K562 (cell line): ENCODE measurements at regions not wholly inside any gene's neighbourhood (a gene's known extent, or its start where the extent isn't known, plus 50 kb on each side); places are given as distances from the start of the nearest gene placed in this dataset.

Source experiments
- ATAC-seq: fragments of 200-7000 bp; cut with Tn5 transposase; 3 replicates; pipeline ENCODE4 v1.9.1; 2020; ENCODE audit warnings: moderate library complexity
- BruUV-seq: library from RNA; stranded (reverse); fragments of 400-500 nt; replicated peaks from 2 replicates; lab custom pipeline; 2021; lab: Mats Ljungman, UMichigan
- CTCF ChIA-PET: fragments of 300-600 bp; formaldehyde crosslinking; extraction: SDS; loops from one replicate; lab custom pipeline; 2021; ENCODE audit warnings: low intra/inter-chr PET ratio; lab: Yijun Ruan, JAX
- POLR2A ChIA-PET: fragments of 300-600, 350-650 bp; sonication (Branson Sonifier 250); formaldehyde crosslinking; extraction: SDS; loops from one replicate; lab custom pipeline; 2021; ENCODE audit warnings: antibody characterized with exemption, inconsistent platforms; lab: Yijun Ruan, JAX
- DNase-seq, 4 experiments: peaks; one replicate each; pipeline versions ENCODE4 v3.0.0 to v3.0.0-alpha.2; 2011 to 2018; ENCODE audit warnings: low spot score in 3 of 4, mixed read lengths in 3 of 4; ENCODE audit errors: extremely low read depth in 1 of 4
- FAIRE-seq: peaks from 2 replicates; lab custom pipeline; 2011; peaks lifted over from hg19 to GRCh38; lab: Jason Lieb, UNC
- H2AFZ ChIP-seq: 2 replicates; pipeline ENCODE4 v1.6.0; 2011; ENCODE audit warnings: low read depth, low read length, control low read depth, inconsistent platforms
- H3K27ac ChIP-seq: fragments of 200-600 bp; 3 replicates; pipeline ENCODE4 v1.8.0; 2011; ENCODE audit warnings: low read depth, mild to moderate bottlenecking, control low read depth, inconsistent platforms, low read length, moderate library complexity, mixed read lengths; ENCODE audit errors: extremely low read depth
- H3K27me3 ChIP-seq, 2 experiments: fragments of 300-600 bp in 1 of 2; 2 replicates in 1 of 2; 3 replicates in 1 of 2; pipeline versions ENCODE4 v1.6.0 to v1.8.0; 2011; ENCODE audit warnings: inconsistent platforms in 2 of 2, low read length in 2 of 2, mild to moderate bottlenecking in 1 of 2, mixed read lengths in 1 of 2, moderate library complexity in 1 of 2; ENCODE audit not compliant: control insufficient read depth in 2 of 2, insufficient read depth in 2 of 2
- H3K36me3 ChIP-seq: fragments of 300-600 bp; 3 replicates; pipeline ENCODE4 v1.8.0; 2011; ENCODE audit warnings: mild to moderate bottlenecking, low read length, inconsistent platforms; ENCODE audit not compliant: control insufficient read depth, insufficient read depth
- H3K4me1 ChIP-seq, 2 experiments: fragments of 200-600 bp in 1 of 2; replicated peaks in 1 of 2; 2 replicates in 1 of 2; 3 replicates in 1 of 2; pipeline versions ENCODE4 v1.5.1 to v1.8.0; 2011; ENCODE audit warnings: inconsistent platforms in 2 of 2, low read length in 2 of 2, mild to moderate bottlenecking in 1 of 2, mixed read lengths in 1 of 2, moderate library complexity in 1 of 2; ENCODE audit not compliant: control insufficient read depth in 2 of 2, insufficient read depth in 2 of 2
- H3K4me2 ChIP-seq: 2 replicates; pipeline ENCODE4 v1.6.1; 2011; ENCODE audit warnings: low read length, control low read depth, inconsistent platforms, mixed read lengths; ENCODE audit not compliant: insufficient read depth
- H3K4me3 ChIP-seq: fragments of 200-600 bp; sonication (generic), shearing (Covaris generic); 2 replicates; pipeline ENCODE4 v1.5.1; 2016; ENCODE audit warnings: control low read depth, inconsistent platforms
- H3K79me2 ChIP-seq: fragments of 200-600 bp; 3 replicates; pipeline ENCODE4 v1.8.0; 2011; ENCODE audit warnings: low read length, inconsistent platforms; ENCODE audit not compliant: control insufficient read depth, insufficient read depth
- H3K9ac ChIP-seq, 2 experiments: 2 replicates each; pipeline versions ENCODE4 v1.6.0 to v1.6.1; 2011; ENCODE audit warnings: low read depth in 2 of 2, low read length in 2 of 2, control low read depth in 1 of 2, inconsistent platforms in 1 of 2, mild to moderate bottlenecking in 1 of 2, mixed read lengths in 1 of 2; ENCODE audit not compliant: insufficient read depth in 1 of 2
- H3K9me1 ChIP-seq: one replicate; pipeline ENCODE4 v1.6.0; 2011; ENCODE audit warnings: inconsistent platforms, mild to moderate bottlenecking, low read length, moderate library complexity; ENCODE audit not compliant: control insufficient read depth, insufficient read depth
- H3K9me3 ChIP-seq: replicated peaks from 2 replicates; pipeline ENCODE4 v1.5.1; 2011; ENCODE audit warnings: low read depth, low read length, inconsistent platforms; ENCODE audit not compliant: control insufficient read depth, insufficient read depth
- H4K20me1 ChIP-seq: replicated peaks from 2 replicates; pipeline ENCODE4 v1.6.1; 2011; ENCODE audit warnings: low read length, inconsistent platforms, mixed read lengths; ENCODE audit not compliant: control insufficient read depth, insufficient read depth
- FOXA1 ChIP-seq: fragments of 450-650 bp; IDR thresholded peaks from 2 replicates; pipeline ENCODE4 v1.6.1; 2016; ENCODE audit warnings: mild to moderate bottlenecking, borderline replicate concordance
- NCOA2 ChIP-seq, 2 experiments: fragments of 450-650 bp; IDR thresholded peaks; 2 replicates each; pipeline ENCODE4 v1.6.1; 2018; ENCODE audit warnings: mild to moderate bottlenecking in 2 of 2, moderate library complexity in 1 of 2; ENCODE audit not compliant: partially characterized antibody in 2 of 2
- PHF8 ChIP-seq: fragments of 200-600 bp; sonication (generic); IDR thresholded peaks from 2 replicates; pipeline ENCODE4 v1.6.1; 2012; ENCODE audit warnings: mixed run types, mild to moderate bottlenecking, inconsistent platforms, low read length, moderate library complexity, borderline replicate concordance
- ZNF444 ChIP-seq: fragments of 250-450 bp; sonication (Bioruptor Pico); IDR thresholded peaks from 2 replicates; pipeline ENCODE4 v1.4.0; 2020; ENCODE audit warnings: mild to moderate bottlenecking, moderate library complexity
- in situ Hi-C: fragments of 300-500 bp; cut with MboI; formaldehyde crosslinking; loops from 4 replicates; pipeline ENCODE4 v1.15.0; 2018; ENCODE audit warnings: inconsistent platforms, mixed read lengths
- intact Hi-C: fragments of 100-400 bp; cut with micrococcal nuclease; formaldehyde crosslinking; loops from 2 replicates; pipeline ENCODE4 v1.14.2; 2022
- TF ChIP-seq, protein P1 (sequence below): fragments of 250-450 bp; sonication (Bioruptor Pico); IDR thresholded peaks from 2 replicates; pipeline ENCODE4 v1.8.0; 2021; ENCODE audit warnings: moderate library complexity, mild to moderate bottlenecking, inconsistent platforms
- TF ChIP-seq, protein P2 (sequence below), 2 experiments: fragments of 450-650 bp; IDR thresholded peaks; 2 replicates each; pipeline ENCODE4 v1.6.1; 2016; ENCODE audit warnings: mild to moderate bottlenecking in 2 of 2, borderline replicate concordance in 1 of 2, low read depth in 1 of 2, moderate library complexity in 1 of 2
- TF ChIP-seq, protein P3 (sequence below): sonication (generic); formaldehyde crosslinking; IDR thresholded peaks from 2 replicates; pipeline ENCODE4 v1.8.0; 2023; ENCODE audit warnings: missing genetic modification reagents, mild to moderate bottlenecking, borderline replicate concordance

DNA sequence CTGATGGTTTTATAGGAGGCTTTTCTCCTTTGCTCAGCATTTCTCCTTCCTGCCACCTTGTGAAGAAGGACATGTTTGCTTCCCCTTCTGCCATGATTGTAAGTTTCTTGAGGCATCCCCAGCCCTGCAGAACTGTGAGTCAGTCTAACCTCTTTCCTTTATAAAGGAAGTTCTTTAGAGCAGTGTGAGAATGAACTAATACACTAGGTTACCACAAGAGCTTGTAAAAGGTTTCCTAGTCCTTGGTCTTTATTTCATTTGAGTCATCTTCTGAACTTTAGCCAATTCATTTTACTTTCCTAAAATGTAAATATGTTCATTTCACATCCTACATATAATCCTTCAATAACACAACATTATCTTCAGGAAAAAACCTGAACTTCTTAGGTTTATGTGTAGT lies 365.3 kb downstream of the HHIPL2 start:
- ChIA-PET POLR2A (no interaction called here), CTCF (no interaction called here)
- H3K27me3 ChIP-seq, result no peaks in the 10 kb centered on the region
- no peaks in the 10 kb centered on the region for H3K4me1 ChIP-seq
- no peaks in the 10 kb centered on the region for H3K9me3 ChIP-seq
- no peaks in the 10 kb centered on the region for H3K79me2 ChIP-seq
- DNase-seq (no peak), ATAC-seq (no peak), FAIRE-seq (no peak)
- H3K4me2 ChIP-seq, result no peak overlapping the region
- no peak overlapping the region for H3K4me3 ChIP-seq
- no peak overlapping the region for H3K9ac ChIP-seq
- in situ Hi-C loops (no loop called here), intact Hi-C loops (no loop called here)
- no peaks in the 10 kb centered on the region for H4K20me1 ChIP-seq
- H3K36me3 ChIP-seq, result no peaks in the 10 kb centered on the region
- BruUV-seq, result no TSS peak
- no peaks in the 10 kb centered on the region for H3K9me1 ChIP-seq
- H3K27ac ChIP-seq, result no peak overlapping the region
- no peak overlapping the region for H2AFZ ChIP-seq
- TF ChIP-seq NCOA2 (IDR thresholded peaks at IDR 0.05; ENCODE audit: partially characterized antibody in 2 of 2), result no peak
- TF ChIP-seq FOXA1, result no peak
- TF ChIP-seq, protein P1, sequence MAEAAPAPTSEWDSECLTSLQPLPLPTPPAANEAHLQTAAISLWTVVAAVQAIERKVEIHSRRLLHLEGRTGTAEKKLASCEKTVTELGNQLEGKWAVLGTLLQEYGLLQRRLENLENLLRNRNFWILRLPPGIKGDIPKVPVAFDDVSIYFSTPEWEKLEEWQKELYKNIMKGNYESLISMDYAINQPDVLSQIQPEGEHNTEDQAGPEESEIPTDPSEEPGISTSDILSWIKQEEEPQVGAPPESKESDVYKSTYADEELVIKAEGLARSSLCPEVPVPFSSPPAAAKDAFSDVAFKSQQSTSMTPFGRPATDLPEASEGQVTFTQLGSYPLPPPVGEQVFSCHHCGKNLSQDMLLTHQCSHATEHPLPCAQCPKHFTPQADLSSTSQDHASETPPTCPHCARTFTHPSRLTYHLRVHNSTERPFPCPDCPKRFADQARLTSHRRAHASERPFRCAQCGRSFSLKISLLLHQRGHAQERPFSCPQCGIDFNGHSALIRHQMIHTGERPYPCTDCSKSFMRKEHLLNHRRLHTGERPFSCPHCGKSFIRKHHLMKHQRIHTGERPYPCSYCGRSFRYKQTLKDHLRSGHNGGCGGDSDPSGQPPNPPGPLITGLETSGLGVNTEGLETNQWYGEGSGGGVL (CRISPR knock-in tag), result no peak
- no peak for TF ChIP-seq PHF8
- no peak for TF ChIP-seq ZNF444 (CRISPR knock-in tag)
- TF ChIP-seq, protein P2, sequence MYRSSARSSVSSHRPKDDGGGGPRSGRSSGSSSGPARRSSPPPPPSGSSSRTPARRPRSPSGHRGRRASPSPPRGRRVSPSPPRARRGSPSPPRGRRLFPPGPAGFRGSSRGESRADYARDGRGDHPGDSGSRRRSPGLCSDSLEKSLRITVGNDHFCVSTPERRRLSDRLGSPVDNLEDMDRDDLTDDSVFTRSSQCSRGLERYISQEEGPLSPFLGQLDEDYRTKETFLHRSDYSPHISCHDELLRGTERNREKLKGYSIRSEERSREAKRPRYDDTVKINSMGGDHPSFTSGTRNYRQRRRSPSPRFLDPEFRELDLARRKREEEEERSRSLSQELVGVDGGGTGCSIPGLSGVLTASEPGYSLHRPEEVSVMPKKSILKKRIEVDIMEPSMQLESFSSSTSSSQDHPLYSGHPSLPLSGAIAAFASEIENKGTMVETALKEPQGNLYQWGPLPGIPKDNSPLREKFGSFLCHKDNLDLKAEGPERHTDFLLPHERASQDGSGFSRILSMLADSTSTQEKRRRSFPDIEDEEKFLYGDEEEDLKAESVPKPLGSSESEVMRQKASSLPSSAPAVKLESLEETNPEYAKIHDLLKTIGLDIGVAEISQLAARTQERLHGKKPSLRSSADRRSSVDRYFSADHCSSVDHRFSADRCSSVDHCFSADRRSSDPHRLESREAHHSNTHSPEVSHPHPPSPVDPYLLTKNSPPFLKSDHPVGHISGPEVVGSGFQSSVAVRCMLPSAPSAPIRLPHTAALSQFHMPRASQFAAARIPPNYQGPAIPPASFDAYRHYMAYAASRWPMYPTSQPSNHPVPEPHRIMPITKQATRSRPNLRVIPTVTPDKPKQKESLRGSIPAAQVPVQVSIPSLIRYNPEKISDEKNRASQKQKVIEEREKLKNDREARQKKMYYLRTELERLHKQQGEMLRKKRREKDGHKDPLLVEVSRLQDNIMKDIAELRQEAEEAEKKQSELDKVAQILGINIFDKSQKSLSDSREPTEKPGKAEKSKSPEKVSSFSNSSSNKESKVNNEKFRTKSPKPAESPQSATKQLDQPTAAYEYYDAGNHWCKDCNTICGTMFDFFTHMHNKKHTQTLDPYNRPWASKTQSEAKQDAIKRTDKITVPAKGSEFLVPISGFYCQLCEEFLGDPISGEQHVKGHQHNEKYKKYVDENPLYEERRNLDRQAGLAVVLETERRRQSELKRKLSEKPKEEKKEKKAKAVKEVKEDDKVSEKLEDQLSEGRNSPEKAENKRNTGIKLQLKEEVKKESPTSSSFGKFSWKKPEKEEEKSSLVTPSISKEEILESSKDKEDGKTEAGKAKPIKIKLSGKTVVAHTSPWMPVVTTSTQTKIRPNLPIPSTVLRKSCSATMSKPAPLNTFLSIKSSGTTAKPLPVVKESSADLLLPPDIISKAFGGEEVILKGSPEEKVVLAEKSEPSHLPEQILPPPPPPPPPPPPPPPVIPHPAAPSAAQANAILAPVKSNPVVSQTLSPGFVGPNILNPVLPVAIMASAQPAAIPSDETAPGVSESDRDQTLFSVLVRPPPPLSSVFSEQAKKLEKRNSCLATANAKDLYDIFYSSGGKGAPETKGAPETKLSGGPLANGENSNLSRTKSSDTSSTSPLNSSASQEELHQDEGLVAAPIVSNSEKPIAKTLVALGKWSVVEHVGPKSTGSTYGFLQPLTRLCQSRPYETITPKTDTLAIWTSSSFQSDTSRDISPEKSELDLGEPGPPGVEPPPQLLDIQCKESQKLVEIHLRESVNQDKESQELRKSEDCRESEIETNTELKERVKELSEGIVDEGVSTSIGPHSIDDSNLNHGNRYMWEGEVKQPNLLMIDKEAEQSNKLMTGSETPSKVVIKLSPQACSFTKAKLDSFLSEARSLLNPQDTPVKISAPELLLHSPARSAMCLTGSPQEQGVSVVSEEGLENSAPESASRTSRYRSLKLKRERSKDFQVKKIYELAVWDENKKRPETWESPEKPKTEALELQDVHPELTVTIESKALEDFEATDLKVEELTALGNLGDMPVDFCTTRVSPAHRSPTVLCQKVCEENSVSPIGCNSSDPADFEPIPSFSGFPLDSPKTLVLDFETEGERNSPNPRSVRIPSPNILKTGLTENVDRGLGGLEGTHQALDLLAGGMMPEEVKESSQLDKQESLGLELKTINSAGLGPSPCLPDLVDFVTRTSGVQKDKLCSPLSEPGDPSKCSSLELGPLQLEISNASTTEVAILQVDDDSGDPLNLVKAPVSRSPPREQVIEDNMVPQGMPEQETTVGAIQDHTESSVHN (IDR thresholded peaks at IDR 0.05; ENCODE audit: borderline replicate concordance in 1 of 2, low read depth in 1 of 2), result no peak
- TF ChIP-seq, protein P3, sequence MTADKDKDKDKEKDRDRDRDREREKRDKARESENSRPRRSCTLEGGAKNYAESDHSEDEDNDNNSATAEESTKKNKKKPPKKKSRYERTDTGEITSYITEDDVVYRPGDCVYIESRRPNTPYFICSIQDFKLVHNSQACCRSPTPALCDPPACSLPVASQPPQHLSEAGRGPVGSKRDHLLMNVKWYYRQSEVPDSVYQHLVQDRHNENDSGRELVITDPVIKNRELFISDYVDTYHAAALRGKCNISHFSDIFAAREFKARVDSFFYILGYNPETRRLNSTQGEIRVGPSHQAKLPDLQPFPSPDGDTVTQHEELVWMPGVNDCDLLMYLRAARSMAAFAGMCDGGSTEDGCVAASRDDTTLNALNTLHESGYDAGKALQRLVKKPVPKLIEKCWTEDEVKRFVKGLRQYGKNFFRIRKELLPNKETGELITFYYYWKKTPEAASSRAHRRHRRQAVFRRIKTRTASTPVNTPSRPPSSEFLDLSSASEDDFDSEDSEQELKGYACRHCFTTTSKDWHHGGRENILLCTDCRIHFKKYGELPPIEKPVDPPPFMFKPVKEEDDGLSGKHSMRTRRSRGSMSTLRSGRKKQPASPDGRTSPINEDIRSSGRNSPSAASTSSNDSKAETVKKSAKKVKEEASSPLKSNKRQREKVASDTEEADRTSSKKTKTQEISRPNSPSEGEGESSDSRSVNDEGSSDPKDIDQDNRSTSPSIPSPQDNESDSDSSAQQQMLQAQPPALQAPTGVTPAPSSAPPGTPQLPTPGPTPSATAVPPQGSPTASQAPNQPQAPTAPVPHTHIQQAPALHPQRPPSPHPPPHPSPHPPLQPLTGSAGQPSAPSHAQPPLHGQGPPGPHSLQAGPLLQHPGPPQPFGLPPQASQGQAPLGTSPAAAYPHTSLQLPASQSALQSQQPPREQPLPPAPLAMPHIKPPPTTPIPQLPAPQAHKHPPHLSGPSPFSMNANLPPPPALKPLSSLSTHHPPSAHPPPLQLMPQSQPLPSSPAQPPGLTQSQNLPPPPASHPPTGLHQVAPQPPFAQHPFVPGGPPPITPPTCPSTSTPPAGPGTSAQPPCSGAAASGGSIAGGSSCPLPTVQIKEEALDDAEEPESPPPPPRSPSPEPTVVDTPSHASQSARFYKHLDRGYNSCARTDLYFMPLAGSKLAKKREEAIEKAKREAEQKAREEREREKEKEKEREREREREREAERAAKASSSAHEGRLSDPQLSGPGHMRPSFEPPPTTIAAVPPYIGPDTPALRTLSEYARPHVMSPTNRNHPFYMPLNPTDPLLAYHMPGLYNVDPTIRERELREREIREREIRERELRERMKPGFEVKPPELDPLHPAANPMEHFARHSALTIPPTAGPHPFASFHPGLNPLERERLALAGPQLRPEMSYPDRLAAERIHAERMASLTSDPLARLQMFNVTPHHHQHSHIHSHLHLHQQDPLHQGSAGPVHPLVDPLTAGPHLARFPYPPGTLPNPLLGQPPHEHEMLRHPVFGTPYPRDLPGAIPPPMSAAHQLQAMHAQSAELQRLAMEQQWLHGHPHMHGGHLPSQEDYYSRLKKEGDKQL, result no peak
